ENCODE measurements at regions not wholly inside any gene's neighbourhood (a gene's known extent, or its start where the extent isn't known, plus 50 kb on each side); places are given as distances from the start of the nearest gene placed in this dataset.

DNA sequence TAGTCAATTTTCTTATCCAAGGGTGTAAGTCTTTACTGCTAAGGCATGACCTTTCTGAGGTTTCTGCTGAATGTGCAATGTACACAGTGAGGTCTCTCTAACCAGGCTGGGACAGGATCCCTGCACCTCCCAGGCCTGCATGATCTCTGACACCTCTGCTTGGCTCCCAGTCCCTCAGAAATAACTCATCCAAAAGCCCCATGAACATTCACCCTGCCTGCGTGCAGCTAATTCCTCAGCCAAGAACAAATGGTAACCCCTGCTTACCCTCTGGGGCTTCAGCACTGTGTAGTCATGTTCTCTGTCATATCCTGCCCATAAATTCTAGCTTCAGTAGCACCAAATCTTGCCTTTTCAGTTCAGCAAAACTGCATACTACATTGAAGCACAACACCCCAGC lies 1146.3 kb upstream of the MIR17HG start:
- H3K27me3 ChIP-seq: no peaks in the 10 kb centered on the region
- no peaks in the 10 kb centered on the region for H3K36me3 ChIP-seq
- peaks cover 0 to 13% of the 10 kb centered on the region in 2 donors for H3K4me1 ChIP-seq
- no peak for TF ChIP-seq POLR2A (IDR thresholded peaks at IDR 0.05)
- TF ChIP-seq, protein P1, sequence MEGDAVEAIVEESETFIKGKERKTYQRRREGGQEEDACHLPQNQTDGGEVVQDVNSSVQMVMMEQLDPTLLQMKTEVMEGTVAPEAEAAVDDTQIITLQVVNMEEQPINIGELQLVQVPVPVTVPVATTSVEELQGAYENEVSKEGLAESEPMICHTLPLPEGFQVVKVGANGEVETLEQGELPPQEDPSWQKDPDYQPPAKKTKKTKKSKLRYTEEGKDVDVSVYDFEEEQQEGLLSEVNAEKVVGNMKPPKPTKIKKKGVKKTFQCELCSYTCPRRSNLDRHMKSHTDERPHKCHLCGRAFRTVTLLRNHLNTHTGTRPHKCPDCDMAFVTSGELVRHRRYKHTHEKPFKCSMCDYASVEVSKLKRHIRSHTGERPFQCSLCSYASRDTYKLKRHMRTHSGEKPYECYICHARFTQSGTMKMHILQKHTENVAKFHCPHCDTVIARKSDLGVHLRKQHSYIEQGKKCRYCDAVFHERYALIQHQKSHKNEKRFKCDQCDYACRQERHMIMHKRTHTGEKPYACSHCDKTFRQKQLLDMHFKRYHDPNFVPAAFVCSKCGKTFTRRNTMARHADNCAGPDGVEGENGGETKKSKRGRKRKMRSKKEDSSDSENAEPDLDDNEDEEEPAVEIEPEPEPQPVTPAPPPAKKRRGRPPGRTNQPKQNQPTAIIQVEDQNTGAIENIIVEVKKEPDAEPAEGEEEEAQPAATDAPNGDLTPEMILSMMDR (IDR thresholded peaks at IDR 0.05): no peak
- intact Hi-C loops (cut with DNase I): no loop called here
- 40 to 67% methylated on average over 1 of the region's 1 CpG for WGBS, 2 donors
- DNase-seq: no peak
- no peak overlapping the region for H3K27ac ChIP-seq
- H3K4me3 ChIP-seq (replicated peaks in 1 of 3): no peak overlapping the region
- no peaks in the 10 kb centered on the region for H3K9me3 ChIP-seq

GRCh38 chr13:90201676-90202460 lies 1145.6 kb upstream of the MIR17HG start:
- no peak overlapping the region for H3K27ac ChIP-seq
- TF ChIP-seq POLR2A (IDR thresholded peaks at IDR 0.05): no peak
- TF ChIP-seq, protein P1 (IDR thresholded peaks at IDR 0.05): no peak

DNA sequence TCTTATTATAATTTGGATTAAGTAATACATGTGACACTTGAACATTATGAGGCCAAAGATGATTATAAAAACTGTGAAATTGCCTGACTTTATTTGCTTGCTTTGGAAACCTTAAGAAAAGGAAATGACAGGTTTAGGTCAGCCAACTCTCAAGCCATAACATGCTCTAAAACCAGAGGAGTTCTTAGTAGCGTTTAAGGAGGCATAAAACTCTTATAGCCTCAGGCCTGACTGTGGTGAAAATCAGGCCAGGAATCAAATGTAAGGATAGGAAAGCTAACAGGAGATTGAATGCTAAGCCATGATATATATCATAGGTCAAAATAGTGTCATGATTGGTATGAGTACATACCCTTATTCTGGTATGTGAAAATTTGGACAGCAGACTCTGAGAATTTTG lies 1142.4 kb upstream of the MIR17HG start:
- 67 to 71% methylated on average over 1 of the region's 1 CpG for WGBS, 2 donors
- no peak for DNase-seq
- TF ChIP-seq, protein P1 (IDR thresholded peaks at IDR 0.05): no peak
- no peak for TF ChIP-seq POLR2A (IDR thresholded peaks at IDR 0.05)
- no peaks in the 10 kb centered on the region for H3K27me3 ChIP-seq
- no peaks in the 10 kb centered on the region for H3K36me3 ChIP-seq
- no peak overlapping the region for H3K27ac ChIP-seq
- peaks cover 0 to 13% of the 10 kb centered on the region in 2 donors for H3K4me1 ChIP-seq
- no peaks in the 10 kb centered on the region for H3K9me3 ChIP-seq
- intact Hi-C loops (cut with DNase I): no loop called here
- H3K4me3 ChIP-seq (replicated peaks in 1 of 3): no peak overlapping the region

More at GRCh38 chr13:90201676-90202460, 1145.6 kb upstream of the MIR17HG start:
- Histone ChIP-seq H3K4me1 (peaks cover 0 to 13% of the 10 kb centered on the region in 2 donors), H3K36me3 (no peaks in the 10 kb centered on the region), H3K4me3 (replicated peaks in 1 of 3) (no peak overlapping the region), H3K27me3 (no peaks in the 10 kb centered on the region), H3K9me3 (no peaks in the 10 kb centered on the region)
- WGBS, 2 donors: 57 to 58% methylated on average over 7 of the region's 7 CpGs
- intact Hi-C loops (cut with DNase I): no loop called here
- no peak for DNase-seq

DNA sequence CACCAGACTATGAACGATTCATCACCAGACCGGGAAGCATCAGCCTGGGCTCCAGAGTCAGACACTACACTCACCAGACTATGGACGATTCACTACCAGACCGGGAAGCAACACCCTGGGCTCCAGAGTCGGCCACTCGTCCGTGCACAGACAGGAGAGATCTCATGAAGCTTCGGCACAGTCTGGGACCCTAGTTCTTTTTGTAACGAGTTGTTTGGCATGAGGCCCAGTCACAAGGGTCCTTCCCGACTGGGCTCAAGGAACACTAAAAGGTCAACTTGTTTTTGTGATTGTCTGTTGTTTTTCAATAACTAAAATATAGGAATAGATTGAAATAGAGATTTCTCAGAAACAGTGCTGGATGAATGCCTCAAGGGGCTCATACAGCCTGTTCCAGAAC lies 1141.6 kb upstream of the MIR17HG start:
- TF ChIP-seq, protein P1 (IDR thresholded peaks at IDR 0.05): no peak
- no peak for TF ChIP-seq POLR2A (IDR thresholded peaks at IDR 0.05)
- 37 to 38% methylated on average over 10 of the region's 10 CpGs for WGBS, 2 donors
- intact Hi-C loops (cut with DNase I): no loop called here

DNA sequence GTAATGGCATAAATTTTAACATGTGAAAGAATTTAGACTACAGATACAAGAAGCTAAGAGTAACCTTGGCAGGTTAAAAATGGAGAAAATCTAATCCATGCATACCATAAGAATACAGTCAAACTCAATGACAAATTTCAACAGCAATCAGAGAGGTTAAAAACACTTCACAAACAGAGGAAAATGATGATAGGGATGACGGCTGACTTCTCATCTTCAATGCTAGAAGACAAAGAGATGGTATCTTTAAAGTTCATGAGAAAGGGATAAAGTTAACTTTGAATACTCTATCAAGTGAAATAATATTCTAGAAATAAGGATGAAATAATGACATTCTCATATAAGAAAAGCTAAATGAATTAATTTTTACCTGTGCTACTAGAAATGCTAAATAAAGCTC lies 1130.2 kb upstream of the MIR17HG start:
- 94 to 96% methylated on average over 1 of the region's 1 CpG for WGBS, 2 donors
- intact Hi-C loops (cut with DNase I): no loop called here

More for the DNA sequence above, 1141.6 kb upstream of the MIR17HG start:
- Histone ChIP-seq H3K27me3 (no peaks in the 10 kb centered on the region), H3K4me1 (peaks cover 0 to 13% of the 10 kb centered on the region in 2 donors), H3K9me3 (no peaks in the 10 kb centered on the region), H3K27ac (no peak overlapping the region), H3K36me3 (no peaks in the 10 kb centered on the region), H3K4me3 (replicated peaks in 1 of 3) (no peak overlapping the region)
- peak; percentile 69 to 81 for DNase-seq

More for the DNA sequence above, 1130.2 kb upstream of the MIR17HG start:
- no peaks in the 10 kb centered on the region for H3K9me3 ChIP-seq
- no peak for DNase-seq
- no peaks in the 10 kb centered on the region for H3K36me3 ChIP-seq
- no peaks in the 10 kb centered on the region for H3K27me3 ChIP-seq
- H3K27ac ChIP-seq: no peak overlapping the region
- H3K4me3 ChIP-seq (replicated peaks in 1 of 3): no peak overlapping the region
- TF ChIP-seq, protein P1 (IDR thresholded peaks at IDR 0.05): no peak
- no peak for TF ChIP-seq POLR2A (IDR thresholded peaks at IDR 0.05)
- H3K4me1 ChIP-seq: peaks cover 0 to 6% of the 10 kb centered on the region in 2 donors

Data from thyroid gland (tissue), 4 donors.